ENCODE measurements at regions not wholly inside any gene's neighbourhood (a gene's known extent, or its start where the extent isn't known, plus 50 kb on each side); places are given as distances from the start of the nearest gene placed in this dataset.

GRCh38 chr1:55355549-55355948, 140.4 kb upstream of the USP24 start:
- Histone ChIP-seq H3K23ac (ENCODE audit: low read length) (no peak overlapping the region), H3K4me1 (ENCODE audit: control insufficient read depth in 1 of 2, insufficient read depth in 2 of 2, low read length in 2 of 2) (no peaks in the 10 kb centered on the region), H3K79me1 (ENCODE audit: low read length) (no peaks in the 10 kb centered on the region), H3K4me2 (ENCODE audit: low read length) (no peak overlapping the region), H3K79me2 (ENCODE audit: control insufficient read depth, insufficient read depth, low read length, poor library complexity) (no peaks in the 10 kb centered on the region), H3K9me3 (ENCODE audit: insufficient read depth, low read depth, low read length) (no peaks in the 10 kb centered on the region), H3K4ac (ENCODE audit: low read depth, low read length) (no peak overlapping the region), H4K8ac (ENCODE audit: low read depth, low read length) (no peak overlapping the region), H3K18ac (ENCODE audit: low read length) (no peak overlapping the region), H2BK5ac (ENCODE audit: low read depth, low read length, poor library complexity) (no peak overlapping the region), H4K12ac (ENCODE audit: low read depth, low read length) (no peak overlapping the region), H4K91ac (ENCODE audit: low read depth, low read length) (no peak overlapping the region), H3K36me3 (ENCODE audit: control insufficient read depth in 1 of 2, insufficient read depth in 2 of 2, low read length in 2 of 2) (no peaks in the 10 kb centered on the region), H3K4me3 (ENCODE audit: low read depth, low read length) (no peak overlapping the region), H2BK12ac (ENCODE audit: low read length) (no peak overlapping the region), H2AK5ac (ENCODE audit: low read length) (no peak overlapping the region), H3K27me3 (ENCODE audit: insufficient read depth, low read length) (no peaks in the 10 kb centered on the region), H2BK120ac (ENCODE audit: insufficient read depth, low read length, poor library complexity) (no peak overlapping the region), H3K27ac (ENCODE audit: low read depth, low read length) (no peak overlapping the region), H3K14ac (ENCODE audit: low read length) (no peak overlapping the region), H3K9ac (ENCODE audit: low read length) (no peak overlapping the region), H2AFZ (ENCODE audit: insufficient read depth, low read length, poor library complexity) (no peak overlapping the region)
- no CpG with 5 or more reads among the region's 4 CpGs for WGBS (ENCODE audit: extremely low coverage, insufficient coverage, insufficient read length)
- DNase-seq, result no peak

- no peak overlapping the region for H2AK5ac ChIP-seq (ENCODE audit: low read length)
- no peaks in the 10 kb centered on the region for H3K79me1 ChIP-seq (ENCODE audit: low read length)
- no peak overlapping the region for H4K8ac ChIP-seq (ENCODE audit: low read depth, low read length)
- no peak overlapping the region for H2AFZ ChIP-seq (ENCODE audit: insufficient read depth, low read length, poor library complexity)
- H3K9me3 ChIP-seq (ENCODE audit: insufficient read depth, low read depth, low read length), result no peaks in the 10 kb centered on the region
- H3K27ac ChIP-seq (ENCODE audit: low read depth, low read length), result no peak overlapping the region
- no peak overlapping the region for H3K4me3 ChIP-seq (ENCODE audit: low read depth, low read length)
- H4K91ac ChIP-seq (ENCODE audit: low read depth, low read length), result no peak overlapping the region
- H3K27me3 ChIP-seq (ENCODE audit: insufficient read depth, low read length), result no peaks in the 10 kb centered on the region
- H3K4me2 ChIP-seq (ENCODE audit: low read length), result no peak overlapping the region
- H4K12ac ChIP-seq (ENCODE audit: low read depth, low read length), result no peak overlapping the region
- no peak overlapping the region for H3K23ac ChIP-seq (ENCODE audit: low read length)
- no peaks in the 10 kb centered on the region for H3K36me3 ChIP-seq (ENCODE audit: control insufficient read depth in 1 of 2, insufficient read depth in 2 of 2, low read length in 2 of 2)
- H3K9ac ChIP-seq (ENCODE audit: low read length), result no peak overlapping the region
- DNase-seq, result no peak
- H3K14ac ChIP-seq (ENCODE audit: low read length), result no peak overlapping the region
- no peak overlapping the region for H3K4ac ChIP-seq (ENCODE audit: low read depth, low read length)
- H3K4me1 ChIP-seq (ENCODE audit: control insufficient read depth in 1 of 2, insufficient read depth in 2 of 2, low read length in 2 of 2), result no peaks in the 10 kb centered on the region
- WGBS (ENCODE audit: extremely low coverage, insufficient coverage, insufficient read length), result no CpG with 5 or more reads among the region's 10 CpGs
- no peak overlapping the region for H2BK12ac ChIP-seq (ENCODE audit: low read length)
- no peak overlapping the region for H2BK5ac ChIP-seq (ENCODE audit: low read depth, low read length, poor library complexity)
- no peak overlapping the region for H3K18ac ChIP-seq (ENCODE audit: low read length)
- no peaks in the 10 kb centered on the region for H3K79me2 ChIP-seq (ENCODE audit: control insufficient read depth, insufficient read depth, low read length, poor library complexity)
- H2BK120ac ChIP-seq (ENCODE audit: insufficient read depth, low read length, poor library complexity), result no peak overlapping the region
Measured at GRCh38 chr1:55353707-55354620, 138.8 kb upstream of the USP24 start.

- DNase-seq, result no peak
- Histone ChIP-seq H2BK5ac (ENCODE audit: low read depth, low read length, poor library complexity) (no peak overlapping the region), H3K4me1 (ENCODE audit: control insufficient read depth in 1 of 2, insufficient read depth in 2 of 2, low read length in 2 of 2) (no peaks in the 10 kb centered on the region), H3K27me3 (ENCODE audit: insufficient read depth, low read length) (no peaks in the 10 kb centered on the region), H3K18ac (ENCODE audit: low read length) (no peak overlapping the region), H3K4me2 (ENCODE audit: low read length) (no peak overlapping the region), H3K36me3 (ENCODE audit: control insufficient read depth in 1 of 2, insufficient read depth in 2 of 2, low read length in 2 of 2) (no peaks in the 10 kb centered on the region), H4K8ac (ENCODE audit: low read depth, low read length) (no peak overlapping the region), H3K23ac (ENCODE audit: low read length) (no peak overlapping the region), H4K91ac (ENCODE audit: low read depth, low read length) (no peak overlapping the region), H2AFZ (ENCODE audit: insufficient read depth, low read length, poor library complexity) (no peak overlapping the region), H3K79me1 (ENCODE audit: low read length) (no peaks in the 10 kb centered on the region), H2AK5ac (ENCODE audit: low read length) (no peak overlapping the region), H3K14ac (ENCODE audit: low read length) (no peak overlapping the region), H3K4me3 (ENCODE audit: low read depth, low read length) (no peak overlapping the region), H3K79me2 (ENCODE audit: control insufficient read depth, insufficient read depth, low read length, poor library complexity) (no peaks in the 10 kb centered on the region), H2BK12ac (ENCODE audit: low read length) (no peak overlapping the region), H3K9me3 (ENCODE audit: insufficient read depth, low read depth, low read length) (no peaks in the 10 kb centered on the region), H4K12ac (ENCODE audit: low read depth, low read length) (no peak overlapping the region), H3K4ac (ENCODE audit: low read depth, low read length) (no peak overlapping the region), H3K9ac (ENCODE audit: low read length) (no peak overlapping the region), H2BK120ac (ENCODE audit: insufficient read depth, low read length, poor library complexity) (no peak overlapping the region), H3K27ac (ENCODE audit: low read depth, low read length) (no peak overlapping the region)
- WGBS (ENCODE audit: extremely low coverage, insufficient coverage, insufficient read length), result no CpG with 5 or more reads among the region's 1 CpG
Measured at GRCh38 chr1:55352811-55353180, 137.6 kb upstream of the USP24 start.

- no peaks in the 10 kb centered on the region for H3K79me2 ChIP-seq (ENCODE audit: control insufficient read depth, insufficient read depth, low read length, poor library complexity)
- no peak overlapping the region for H3K4me3 ChIP-seq (ENCODE audit: low read depth, low read length)
- no peak overlapping the region for H3K4ac ChIP-seq (ENCODE audit: low read depth, low read length)
- H3K27me3 ChIP-seq (ENCODE audit: insufficient read depth, low read length), result no peaks in the 10 kb centered on the region
- no peak overlapping the region for H2AK5ac ChIP-seq (ENCODE audit: low read length)
- no peak overlapping the region for H4K8ac ChIP-seq (ENCODE audit: low read depth, low read length)
- H3K79me1 ChIP-seq (ENCODE audit: low read length), result no peaks in the 10 kb centered on the region
- H2BK12ac ChIP-seq (ENCODE audit: low read length), result no peak overlapping the region
- H3K36me3 ChIP-seq (ENCODE audit: control insufficient read depth in 1 of 2, insufficient read depth in 2 of 2, low read length in 2 of 2), result no peaks in the 10 kb centered on the region
- no peak overlapping the region for H2BK120ac ChIP-seq (ENCODE audit: insufficient read depth, low read length, poor library complexity)
- H3K9me3 ChIP-seq (ENCODE audit: insufficient read depth, low read depth, low read length), result no peaks in the 10 kb centered on the region
- H3K4me2 ChIP-seq (ENCODE audit: low read length), result no peak overlapping the region
- H2BK5ac ChIP-seq (ENCODE audit: low read depth, low read length, poor library complexity), result no peak overlapping the region
- no peak for DNase-seq
- no peak overlapping the region for H4K91ac ChIP-seq (ENCODE audit: low read depth, low read length)
- no peaks in the 10 kb centered on the region for H3K4me1 ChIP-seq (ENCODE audit: control insufficient read depth in 1 of 2, insufficient read depth in 2 of 2, low read length in 2 of 2)
- H4K12ac ChIP-seq (ENCODE audit: low read depth, low read length), result no peak overlapping the region
- no CpG with 5 or more reads among the region's 7 CpGs for WGBS (ENCODE audit: extremely low coverage, insufficient coverage, insufficient read length)
- H3K18ac ChIP-seq (ENCODE audit: low read length), result no peak overlapping the region
- H3K27ac ChIP-seq (ENCODE audit: low read depth, low read length), result no peak overlapping the region
- H3K14ac ChIP-seq (ENCODE audit: low read length), result no peak overlapping the region
- no peak overlapping the region for H3K23ac ChIP-seq (ENCODE audit: low read length)
- H3K9ac ChIP-seq (ENCODE audit: low read length), result no peak overlapping the region
- H2AFZ ChIP-seq (ENCODE audit: insufficient read depth, low read length, poor library complexity), result no peak overlapping the region
Measured at GRCh38 chr1:55352080-55352810, 137.1 kb upstream of the USP24 start.

Data from trophoblast cell (in vitro differentiated cells and primary cell).